Panc1 (cell line): ENCODE measurements at regions not wholly inside any gene's neighbourhood (a gene's known extent, or its start where the extent isn't known, plus 50 kb on each side); places are given as distances from the start of the nearest gene placed in this dataset.

ENCODE experiments used
- ATAC-seq: fragments of 200-7000 bp; cut with Tn5 transposase; 2 replicates; pipeline ENCODE4 v1.9.1; 2020; ENCODE audit warnings: mild to moderate bottlenecking, moderate library complexity
- BruUV-seq: library from RNA; stranded (reverse); fragments of 400-500 nt; replicated peaks from 2 replicates; lab custom pipeline; 2021; lab: Mats Ljungman, UMichigan
- CTCF ChIA-PET: fragments of 300-600 bp; sonication (Branson Sonifier 250); formaldehyde crosslinking; loops from one replicate; lab custom pipeline; 2022; ENCODE audit warnings: antibody characterized with exemption; lab: Charles Lee
- POLR2A ChIA-PET: fragments of 300-600 bp; sonication (Branson Sonifier 250); formaldehyde crosslinking; loops from one replicate; lab custom pipeline; 2022; ENCODE audit warnings: antibody characterized with exemption; lab: Charles Lee
- DNase-seq: peaks from one replicate; pipeline ENCODE4 v3.0.0-alpha.2; 2010; ENCODE audit warnings: low read depth, low spot score
- H3K27ac ChIP-seq: 2 replicates; pipeline ENCODE4 v1.5.1; 2011; ENCODE audit warnings: mild to moderate bottlenecking, low read length, inconsistent platforms
- H3K27me3 ChIP-seq: fragments of 200-500 bp; sonication (Bioruptor generic); 2 replicates; pipeline ENCODE4 v1.6.0; 2014; ENCODE audit warnings: low read length, inconsistent platforms; ENCODE audit not compliant: control insufficient read depth, insufficient read depth
- H3K36me3 ChIP-seq: fragments of 200-500 bp; sonication (Bioruptor generic); 2 replicates; pipeline ENCODE4 v1.5.1; 2014; ENCODE audit warnings: inconsistent platforms, mild to moderate bottlenecking, low read length, moderate library complexity; ENCODE audit not compliant: control insufficient read depth, insufficient read depth
- H3K4me1 ChIP-seq: 2 replicates; pipeline ENCODE4 v1.5.1; 2011; ENCODE audit warnings: inconsistent platforms, mild to moderate bottlenecking, low read length, moderate library complexity; ENCODE audit not compliant: control insufficient read depth, insufficient read depth
- H3K4me3 ChIP-seq, 2 experiments: 2 replicates each; pipeline ENCODE4 v1.5.1; 2011 to 2012; ENCODE audit warnings: low read depth in 2 of 2, low read length in 2 of 2, mild to moderate bottlenecking in 2 of 2, inconsistent platforms in 1 of 2, moderate library complexity in 1 of 2
- H3K9me3 ChIP-seq: fragments of 200-500 bp; sonication (Bioruptor generic); 2 replicates; pipeline ENCODE4 v1.5.1; 2014; ENCODE audit warnings: low read depth, mild to moderate bottlenecking, inconsistent platforms, low read length, moderate library complexity; ENCODE audit not compliant: control insufficient read depth, insufficient read depth
- CTCF ChIP-seq: fragments of 450-650 bp; IDR thresholded peaks from 2 replicates; pipeline ENCODE4 v1.5.1; 2017; ENCODE audit warnings: mild to moderate bottlenecking
- POLR2AphosphoS5 ChIP-seq: IDR thresholded peaks from 2 replicates; pipeline ENCODE4 v1.6.1; 2012; ENCODE audit warnings: mild to moderate bottlenecking, low read depth, low read length, moderate library complexity
- SIN3A ChIP-seq: IDR thresholded peaks from 2 replicates; pipeline ENCODE4 v1.6.1; 2012; ENCODE audit warnings: low read depth, mild to moderate bottlenecking, low read length, moderate library complexity, borderline replicate concordance; ENCODE audit not compliant: insufficient read depth
- TCF7L2 ChIP-seq: IDR thresholded peaks from 2 replicates; pipeline ENCODE4 v1.6.1; 2011; ENCODE audit warnings: mild to moderate bottlenecking, low read depth, low read length, inconsistent platforms
- in situ Hi-C: cut with HindIII; loops from 2 replicates; pipeline ENCODE4 v1.10.0; 2016; ENCODE audit warnings: low sequenced_read_pairs, low pct_unique_long_range_greater_than_20kb
- intact Hi-C: fragments of 100-400 bp; cut with micrococcal nuclease; formaldehyde crosslinking; loops from one replicate; pipeline ENCODE4 v1.10.0; 2022; ENCODE audit not compliant: unreplicated experiment
- TF ChIP-seq, protein P1 (sequence below), 2 experiments: IDR thresholded peaks; 2 replicates each; pipeline ENCODE4 v1.6.1; 2011 to 2012; ENCODE audit warnings: low read depth in 2 of 2, control low read depth in 1 of 2, low read length in 1 of 2, mild to moderate bottlenecking in 1 of 2, moderate library complexity in 1 of 2; ENCODE audit not compliant: insufficient read depth in 1 of 2

DNA sequence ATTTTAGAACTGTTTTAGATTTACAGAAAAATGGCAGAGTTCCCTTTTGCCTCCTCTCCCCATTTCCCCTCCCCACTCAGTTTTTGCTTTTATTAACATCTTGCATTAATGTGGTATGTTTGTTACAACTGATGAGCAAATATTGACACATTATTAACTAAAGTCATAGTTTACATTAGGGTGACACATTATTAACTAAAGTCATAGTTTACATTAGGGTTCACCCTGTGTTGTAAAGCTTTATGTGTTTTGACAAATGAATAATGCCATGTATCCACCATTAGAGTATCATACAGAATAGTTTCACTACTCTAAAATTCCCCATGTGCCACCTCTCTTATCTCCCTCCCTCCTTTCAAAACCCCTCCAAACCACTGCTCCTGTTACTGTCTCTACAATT, 262.5 kb downstream of the NPR3 start:
- BruUV-seq: no TSS peak
- Histone ChIP-seq H3K4me1 (no peaks in the 10 kb centered on the region), H3K36me3 (no peaks in the 10 kb centered on the region), H3K27ac (no peak overlapping the region), H3K9me3 (no peaks in the 10 kb centered on the region), H3K27me3 (no peaks in the 10 kb centered on the region), H3K4me3 (no peak overlapping the region)
- in situ Hi-C loops: no loop called here
- TF ChIP-seq SIN3A: no peak
- TF ChIP-seq, protein P1, sequence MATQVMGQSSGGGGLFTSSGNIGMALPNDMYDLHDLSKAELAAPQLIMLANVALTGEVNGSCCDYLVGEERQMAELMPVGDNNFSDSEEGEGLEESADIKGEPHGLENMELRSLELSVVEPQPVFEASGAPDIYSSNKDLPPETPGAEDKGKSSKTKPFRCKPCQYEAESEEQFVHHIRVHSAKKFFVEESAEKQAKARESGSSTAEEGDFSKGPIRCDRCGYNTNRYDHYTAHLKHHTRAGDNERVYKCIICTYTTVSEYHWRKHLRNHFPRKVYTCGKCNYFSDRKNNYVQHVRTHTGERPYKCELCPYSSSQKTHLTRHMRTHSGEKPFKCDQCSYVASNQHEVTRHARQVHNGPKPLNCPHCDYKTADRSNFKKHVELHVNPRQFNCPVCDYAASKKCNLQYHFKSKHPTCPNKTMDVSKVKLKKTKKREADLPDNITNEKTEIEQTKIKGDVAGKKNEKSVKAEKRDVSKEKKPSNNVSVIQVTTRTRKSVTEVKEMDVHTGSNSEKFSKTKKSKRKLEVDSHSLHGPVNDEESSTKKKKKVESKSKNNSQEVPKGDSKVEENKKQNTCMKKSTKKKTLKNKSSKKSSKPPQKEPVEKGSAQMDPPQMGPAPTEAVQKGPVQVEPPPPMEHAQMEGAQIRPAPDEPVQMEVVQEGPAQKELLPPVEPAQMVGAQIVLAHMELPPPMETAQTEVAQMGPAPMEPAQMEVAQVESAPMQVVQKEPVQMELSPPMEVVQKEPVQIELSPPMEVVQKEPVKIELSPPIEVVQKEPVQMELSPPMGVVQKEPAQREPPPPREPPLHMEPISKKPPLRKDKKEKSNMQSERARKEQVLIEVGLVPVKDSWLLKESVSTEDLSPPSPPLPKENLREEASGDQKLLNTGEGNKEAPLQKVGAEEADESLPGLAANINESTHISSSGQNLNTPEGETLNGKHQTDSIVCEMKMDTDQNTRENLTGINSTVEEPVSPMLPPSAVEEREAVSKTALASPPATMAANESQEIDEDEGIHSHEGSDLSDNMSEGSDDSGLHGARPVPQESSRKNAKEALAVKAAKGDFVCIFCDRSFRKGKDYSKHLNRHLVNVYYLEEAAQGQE (IDR thresholded peaks at IDR 0.05; ENCODE audit: insufficient read depth in 1 of 2, low read depth in 2 of 2, low read length in 1 of 2): no peak
- TF ChIP-seq TCF7L2: no peak
- TF ChIP-seq POLR2AphosphoS5: no peak
- TF ChIP-seq CTCF: no peak
- ATAC-seq (no peak), DNase-seq (no peak)
- ChIA-PET CTCF (no interaction called here), POLR2A (no interaction called here)
- intact Hi-C loops: no loop called here

GRCh38 chr5:32975656-32976375, 264.7 kb downstream of the NPR3 start:
- POLR2A ChIA-PET: no interaction called here
- Histone ChIP-seq H3K27ac (no peak overlapping the region), H3K4me3 (no peak overlapping the region), H3K9me3 (no peaks in the 10 kb centered on the region), H3K36me3 (no peaks in the 10 kb centered on the region), H3K27me3 (no peaks in the 10 kb centered on the region), H3K4me1 (no peaks in the 10 kb centered on the region)
- DNase-seq (no peak), ATAC-seq (no peak)
- in situ Hi-C loops (no loop called here), intact Hi-C loops (no loop called here)
- CTCF ChIA-PET: no interaction called here
- TF ChIP-seq POLR2AphosphoS5 (no peak), SIN3A (no peak), CTCF (no peak), TCF7L2 (no peak)
- TF ChIP-seq, protein P1 (IDR thresholded peaks at IDR 0.05; ENCODE audit: insufficient read depth in 1 of 2, low read depth in 2 of 2, low read length in 1 of 2): no peak
- BruUV-seq: no TSS peak
